ENCODE measurements at regions not wholly inside any gene's neighbourhood (a gene's known extent, or its start where the extent isn't known, plus 50 kb on each side); places are given as distances from the start of the nearest gene placed in this dataset.

GRCh38 chr19:31531326-31531725 is 182.1 kb upstream of the TSHZ3 start:
- H3K36me3 ChIP-seq (replicated peaks; ENCODE audit: low read depth, low read length): no peaks in the 10 kb centered on the region
- H3K4me3 ChIP-seq (ENCODE audit: low read length): no peak overlapping the region
- no peaks in the 10 kb centered on the region for H4K20me1 ChIP-seq (ENCODE audit: insufficient read depth, low read length)
- no peaks in the 10 kb centered on the region; the same call in 1 of the 2 replicates for H3K9me3 ChIP-seq (ENCODE audit: insufficient read depth, low read length)
- H2AFZ ChIP-seq (ENCODE audit: low read depth, low read length): no peak overlapping the region
- no peaks in the 10 kb centered on the region for H3K4me1 ChIP-seq (ENCODE audit: low read length)
- no peaks in the 10 kb centered on the region for H3K79me2 ChIP-seq (ENCODE audit: low read length)
- TF ChIP-seq EZH2phosphoT487 (IDR thresholded peaks at IDR 0.05; ENCODE audit: low read depth) (no peak), CTCF (IDR thresholded peaks at IDR 0.05; ENCODE audit: low read depth, low read length) (no peak)
- no peak overlapping the region for H3K9ac ChIP-seq (ENCODE audit: low read length)
- H3K4me2 ChIP-seq (ENCODE audit: low read length): no peak overlapping the region
- H3K27me3 ChIP-seq (ENCODE audit: low read depth, low read length): no peaks in the 10 kb centered on the region
- H3K27ac ChIP-seq (ENCODE audit: low read length): no peak overlapping the region

- no peaks in the 10 kb centered on the region for H3K79me2 ChIP-seq (ENCODE audit: low read length)
- no peak overlapping the region for H2AFZ ChIP-seq (ENCODE audit: low read depth, low read length)
- no peaks in the 10 kb centered on the region for H4K20me1 ChIP-seq (ENCODE audit: insufficient read depth, low read length)
- H3K9ac ChIP-seq (ENCODE audit: low read length): no peak overlapping the region
- H3K9me3 ChIP-seq (ENCODE audit: insufficient read depth, low read length): no peaks in the 10 kb centered on the region; the same call in 1 of the 2 replicates
- H3K4me1 ChIP-seq (ENCODE audit: low read length): no peaks in the 10 kb centered on the region
- H3K36me3 ChIP-seq (replicated peaks; ENCODE audit: low read depth, low read length): no peaks in the 10 kb centered on the region
- H3K27ac ChIP-seq (ENCODE audit: low read length): no peak overlapping the region
- no peak overlapping the region for H3K4me2 ChIP-seq (ENCODE audit: low read length)
- TF ChIP-seq EZH2phosphoT487 (IDR thresholded peaks at IDR 0.05; ENCODE audit: low read depth): no peak
- no peak for TF ChIP-seq CTCF (IDR thresholded peaks at IDR 0.05; ENCODE audit: low read depth, low read length)
- H3K4me3 ChIP-seq (ENCODE audit: low read length): no peak overlapping the region
- no peaks in the 10 kb centered on the region for H3K27me3 ChIP-seq (ENCODE audit: low read depth, low read length)
Observed at GRCh38 chr19:31532034-31532433, 182.8 kb upstream of the TSHZ3 start.

DNA sequence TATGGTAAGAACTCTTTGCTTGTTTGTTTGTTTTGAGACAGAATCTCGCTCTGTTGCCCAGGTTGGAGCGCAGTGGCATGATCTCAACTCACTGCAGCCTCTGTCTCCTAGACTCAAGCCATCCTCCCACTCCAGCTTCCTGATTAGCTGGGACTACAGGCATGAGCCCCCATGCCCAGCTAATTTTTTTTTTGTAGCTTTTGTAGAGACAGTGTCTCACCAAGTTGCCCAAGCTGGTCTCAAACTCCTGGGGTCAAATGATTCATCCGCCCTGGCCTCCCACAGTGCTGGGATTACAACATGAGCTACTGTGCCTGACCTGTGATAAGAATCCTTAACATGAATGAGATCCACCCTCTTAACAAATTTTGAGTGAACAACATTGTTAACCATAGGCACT is 183.9 kb upstream of the TSHZ3 start:
- H4K20me1 ChIP-seq (ENCODE audit: insufficient read depth, low read length): no peaks in the 10 kb centered on the region
- H3K9ac ChIP-seq (ENCODE audit: low read length): no peak overlapping the region
- TF ChIP-seq EZH2phosphoT487 (IDR thresholded peaks at IDR 0.05; ENCODE audit: low read depth): no peak
- TF ChIP-seq CTCF (IDR thresholded peaks at IDR 0.05; ENCODE audit: low read depth, low read length): no peak
- H3K4me1 ChIP-seq (ENCODE audit: low read length): no peaks in the 10 kb centered on the region
- no peak overlapping the region for H3K4me2 ChIP-seq (ENCODE audit: low read length)
- no peaks in the 10 kb centered on the region for H3K27me3 ChIP-seq (ENCODE audit: low read depth, low read length)
- H3K36me3 ChIP-seq (replicated peaks; ENCODE audit: low read depth, low read length): no peaks in the 10 kb centered on the region
- H3K4me3 ChIP-seq (ENCODE audit: low read length): no peak overlapping the region
- no peak overlapping the region for H3K27ac ChIP-seq (ENCODE audit: low read length)
- no peaks in the 10 kb centered on the region; the same call in 1 of the 2 replicates for H3K9me3 ChIP-seq (ENCODE audit: insufficient read depth, low read length)
- no peaks in the 10 kb centered on the region for H3K79me2 ChIP-seq (ENCODE audit: low read length)
- no peak overlapping the region for H2AFZ ChIP-seq (ENCODE audit: low read depth, low read length)

DNA sequence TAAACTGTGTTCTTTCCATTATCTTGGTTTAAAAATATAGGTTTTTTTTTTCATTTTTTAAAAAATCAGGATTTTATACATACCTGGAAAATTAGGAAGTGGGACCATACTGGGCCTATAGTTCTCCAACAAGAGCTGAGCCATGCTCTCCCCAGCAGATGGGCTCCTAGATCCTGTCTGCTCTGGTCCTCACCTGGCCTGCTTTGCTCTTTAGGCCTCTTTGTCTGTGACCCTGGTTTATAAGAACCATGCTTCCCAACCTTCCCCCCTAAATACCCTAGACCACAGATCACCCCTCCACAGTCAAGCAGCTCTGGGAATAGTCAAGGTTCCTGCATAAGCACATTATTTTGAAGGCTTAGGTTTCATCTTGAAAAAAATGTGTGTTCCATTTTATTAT is 185.0 kb upstream of the TSHZ3 start:
- Histone ChIP-seq H2AFZ (ENCODE audit: low read depth, low read length) (no peak overlapping the region), H3K27ac (ENCODE audit: low read length) (no peak overlapping the region), H3K4me3 (ENCODE audit: low read length) (no peak overlapping the region), H3K9me3 (ENCODE audit: insufficient read depth, low read length) (no peaks in the 10 kb centered on the region; the same call in 1 of the 2 replicates), H3K36me3 (replicated peaks; ENCODE audit: low read depth, low read length) (no peaks in the 10 kb centered on the region), H4K20me1 (ENCODE audit: insufficient read depth, low read length) (no peaks in the 10 kb centered on the region), H3K27me3 (ENCODE audit: low read depth, low read length) (no peaks in the 10 kb centered on the region), H3K79me2 (ENCODE audit: low read length) (no peaks in the 10 kb centered on the region), H3K9ac (ENCODE audit: low read length) (no peak overlapping the region), H3K4me1 (ENCODE audit: low read length) (no peaks in the 10 kb centered on the region), H3K4me2 (ENCODE audit: low read length) (no peak overlapping the region)
- TF ChIP-seq EZH2phosphoT487 (IDR thresholded peaks at IDR 0.05; ENCODE audit: low read depth): no peak
- no peak for TF ChIP-seq CTCF (IDR thresholded peaks at IDR 0.05; ENCODE audit: low read depth, low read length)

Measured in OCI-LY3 (cell line).